Immature natural killer cell (primary cell): ENCODE measurements at regions not wholly inside any gene's neighbourhood (a gene's known extent, or its start where the extent isn't known, plus 50 kb on each side); places are given as distances from the start of the nearest gene placed in this dataset.
"Not testable (repeated sequence)": the region's sequence is repeated elsewhere in the genome, so short reads cannot be mapped to it uniquely, and the experiment has no call there.

Experiments used
- DNase-seq, 3 donors: peaks; one replicate each; pipeline ENCODE4 v3.0.0; 2022; ENCODE audit warnings: mixed read lengths in 1 of 3
- H3K27ac Mint-ChIP-seq, 6 donors: one replicate each; pipeline ENCODE4 v1.8.0; 2020; ENCODE audit warnings: mixed read lengths in 6 of 6, mild to moderate bottlenecking in 5 of 6, inconsistent platforms in 4 of 6, moderate library complexity in 3 of 6
- H3K27me3 Mint-ChIP-seq, 3 donors: one replicate each; pipeline ENCODE4 v1.8.0; 2020 to 2021; ENCODE audit warnings: low read depth in 3 of 3, mild to moderate bottlenecking in 3 of 3, mixed read lengths in 3 of 3, moderate library complexity in 3 of 3, inconsistent platforms in 1 of 3
- H3K36me3 Mint-ChIP-seq, 3 donors: one replicate each; pipeline ENCODE4 v1.8.0; 2020; ENCODE audit warnings: mixed read lengths in 3 of 3, inconsistent platforms in 2 of 3, mild to moderate bottlenecking in 2 of 3
- H3K4me1 Mint-ChIP-seq, 2 donors: one replicate each; pipeline ENCODE4 v1.8.0; 2020; ENCODE audit warnings: inconsistent platforms in 2 of 2, mild to moderate bottlenecking in 2 of 2, mixed read lengths in 2 of 2, moderate library complexity in 1 of 2
- H3K4me3 Mint-ChIP-seq, 5 donors: one replicate each; pipeline ENCODE4 v1.8.0; 2020; ENCODE audit warnings: mild to moderate bottlenecking in 5 of 5, mixed read lengths in 5 of 5, inconsistent platforms in 3 of 5, moderate library complexity in 3 of 5
- H3K9me3 Mint-ChIP-seq, 6 donors: one replicate each; pipeline ENCODE4 v1.8.0; 2020; ENCODE audit warnings: mild to moderate bottlenecking in 6 of 6, mixed read lengths in 6 of 6, inconsistent platforms in 4 of 6, moderate library complexity in 3 of 6

GRCh38 chr16:72729552-72729951 is 318.4 kb downstream of the ZFHX3 start:
- H3K27me3 Mint-ChIP-seq, H3K4me3 Mint-ChIP-seq, H3K27ac Mint-ChIP-seq, H3K4me1 Mint-ChIP-seq, H3K36me3 Mint-ChIP-seq, DNase-seq: not testable (repeated sequence)
- peaks cover 0 to 13% (median 5%) of the 10 kb centered on the region in 6 donors for H3K9me3 Mint-ChIP-seq

GRCh38 chr16:72728516-72728915 is 319.4 kb downstream of the ZFHX3 start:
- Mint-ChIP-seq H3K4me1 (no peaks in the 10 kb centered on the region), H3K27me3 (peaks cover 0 to 3% (median 2%) of the 10 kb centered on the region in 3 donors), H3K9me3 (peaks cover 0 to 7% (median 2%) of the 10 kb centered on the region in 6 donors), H3K4me3 (no peak overlapping the region), H3K36me3 (no peaks in the 10 kb centered on the region), H3K27ac (no peak overlapping the region)
- DNase-seq = no peak

- no peaks in the 10 kb centered on the region for H3K4me1 Mint-ChIP-seq
- no peaks in the 10 kb centered on the region for H3K36me3 Mint-ChIP-seq
- DNase-seq = no peak
- peaks cover 0 to 6% (median 0%) of the 10 kb centered on the region in 6 donors for H3K9me3 Mint-ChIP-seq
- H3K27me3 Mint-ChIP-seq = peaks cover 0 to 2% (median 0%) of the 10 kb centered on the region in 3 donors
- no peak overlapping the region for H3K27ac Mint-ChIP-seq
- no peak overlapping the region for H3K4me3 Mint-ChIP-seq
Measured at GRCh38 chr16:72727565-72727964, 320.4 kb downstream of the ZFHX3 start.

GRCh38 chr16:72725643-72726042 is 322.3 kb downstream of the ZFHX3 start:
- Mint-ChIP-seq H3K27ac (no peak overlapping the region), H3K4me1 (no peaks in the 10 kb centered on the region), H3K9me3 (peaks cover 0 to 2% (median 0%) of the 10 kb centered on the region in 6 donors), H3K36me3 (no peaks in the 10 kb centered on the region), H3K27me3 (peaks cover 0 to 2% (median 0%) of the 10 kb centered on the region in 3 donors), H3K4me3 (no peak overlapping the region)
- DNase-seq = no peak

- H3K36me3 Mint-ChIP-seq = no peaks in the 10 kb centered on the region
- no peak for DNase-seq
- H3K4me3 Mint-ChIP-seq = no peak overlapping the region
- peaks cover 0 to 2% (median 0%) of the 10 kb centered on the region in 3 donors for H3K27me3 Mint-ChIP-seq
- H3K9me3 Mint-ChIP-seq = no peaks in the 10 kb centered on the region
- H3K27ac Mint-ChIP-seq = no peak overlapping the region
- no peaks in the 10 kb centered on the region for H3K4me1 Mint-ChIP-seq
Measured at GRCh38 chr16:72723781-72724180, 324.1 kb downstream of the ZFHX3 start.

GRCh38 chr16:72722552-72722951 is 325.4 kb downstream of the ZFHX3 start:
- no peak overlapping the region for H3K4me3 Mint-ChIP-seq
- no peaks in the 10 kb centered on the region for H3K9me3 Mint-ChIP-seq
- no peaks in the 10 kb centered on the region for H3K36me3 Mint-ChIP-seq
- DNase-seq = no peak
- peaks cover 0 to 6% (median 0%) of the 10 kb centered on the region in 3 donors for H3K27me3 Mint-ChIP-seq
- no peaks in the 10 kb centered on the region for H3K4me1 Mint-ChIP-seq
- H3K27ac Mint-ChIP-seq = no peak overlapping the region

- no peaks in the 10 kb centered on the region for H3K9me3 Mint-ChIP-seq
Measured at GRCh38 chr16:72721981-72722380, 325.9 kb downstream of the ZFHX3 start.

GRCh38 chr16:72715267-72715666 is 332.7 kb downstream of the ZFHX3 start:
- no peak for DNase-seq
- Mint-ChIP-seq H3K36me3 (peaks cover 11 to 24% (median 13%) of the 10 kb centered on the region in 3 donors), H3K4me1 (no peaks in the 10 kb centered on the region), H3K27ac (no peak overlapping the region), H3K9me3 (peaks cover 5 to 49% (median 31%) of the 10 kb centered on the region in 6 donors), H3K4me3 (no peak overlapping the region), H3K27me3 (peaks cover 2 to 9% (median 7%) of the 10 kb centered on the region in 3 donors)

More at GRCh38 chr16:72721981-72722380, 325.9 kb downstream of the ZFHX3 start:
- Mint-ChIP-seq H3K4me3 (no peak overlapping the region), H3K27ac (no peak overlapping the region), H3K4me1 (no peaks in the 10 kb centered on the region), H3K27me3 (peaks cover 0 to 6% (median 0%) of the 10 kb centered on the region in 3 donors), H3K36me3 (peaks cover 0 to 5% (median 0%) of the 10 kb centered on the region in 3 donors)
- no peak for DNase-seq

GRCh38 chr16:72711823-72712222 is 336.1 kb downstream of the ZFHX3 start:
- Mint-ChIP-seq H3K9me3 (peaks cover 5 to 57% (median 34%) of the 10 kb centered on the region in 6 donors), H3K27me3 (peaks cover 3 to 7% (median 5%) of the 10 kb centered on the region in 3 donors), H3K36me3 (peaks cover 11 to 18% (median 13%) of the 10 kb centered on the region in 3 donors), H3K4me3 (no peak overlapping the region), H3K27ac (no peak overlapping the region), H3K4me1 (no peaks in the 10 kb centered on the region)
- no peak for DNase-seq

- no peak for DNase-seq
- H3K27me3 Mint-ChIP-seq = peaks cover 0 to 8% (median 5%) of the 10 kb centered on the region in 3 donors
- no peaks in the 10 kb centered on the region for H3K4me1 Mint-ChIP-seq
- no peak overlapping the region for H3K27ac Mint-ChIP-seq
- no peak overlapping the region for H3K4me3 Mint-ChIP-seq
- peaks cover under 1 to 13% (median 6%) of the 10 kb centered on the region in 6 donors for H3K9me3 Mint-ChIP-seq
- H3K36me3 Mint-ChIP-seq = no peaks in the 10 kb centered on the region
Measured at GRCh38 chr16:72705801-72706200, 342.1 kb downstream of the ZFHX3 start.

- H3K27ac Mint-ChIP-seq = no peak overlapping the region
- no peak overlapping the region for H3K4me3 Mint-ChIP-seq
- peaks cover 0 to 8% (median 0%) of the 10 kb centered on the region in 3 donors for H3K27me3 Mint-ChIP-seq
- DNase-seq = no peak
- peaks cover 0 to 5% (median 2%) of the 10 kb centered on the region in 6 donors for H3K9me3 Mint-ChIP-seq
- no peaks in the 10 kb centered on the region for H3K4me1 Mint-ChIP-seq
- H3K36me3 Mint-ChIP-seq = no peaks in the 10 kb centered on the region
Measured at GRCh38 chr16:72704746-72705372, 343.1 kb downstream of the ZFHX3 start.

GRCh38 chr16:72689851-72690250 is 358.1 kb downstream of the ZFHX3 start:
- no peak for DNase-seq
- H3K36me3 Mint-ChIP-seq = no peaks in the 10 kb centered on the region
- no peaks in the 10 kb centered on the region for H3K4me1 Mint-ChIP-seq
- H3K4me3 Mint-ChIP-seq = no peak overlapping the region
- no peak overlapping the region for H3K27ac Mint-ChIP-seq
- H3K27me3 Mint-ChIP-seq = peaks cover 0 to 3% (median 1%) of the 10 kb centered on the region in 3 donors
- H3K9me3 Mint-ChIP-seq = peaks cover 0 to 3% (median 0%) of the 10 kb centered on the region in 6 donors

GRCh38 chr16:72680732-72681131 is 367.2 kb downstream of the ZFHX3 start:
- H3K4me3 Mint-ChIP-seq = no peak overlapping the region
- no peak for DNase-seq
- H3K36me3 Mint-ChIP-seq = no peaks in the 10 kb centered on the region
- H3K27ac Mint-ChIP-seq = no peak overlapping the region
- H3K4me1 Mint-ChIP-seq = no peaks in the 10 kb centered on the region
- H3K27me3 Mint-ChIP-seq = peaks cover 0 to 5% (median 1%) of the 10 kb centered on the region in 3 donors
- H3K9me3 Mint-ChIP-seq = no peaks in the 10 kb centered on the region

- H3K9me3 Mint-ChIP-seq = no peaks in the 10 kb centered on the region
- no peak for DNase-seq
- no peak overlapping the region for H3K4me3 Mint-ChIP-seq
- no peak overlapping the region for H3K27ac Mint-ChIP-seq
- H3K36me3 Mint-ChIP-seq = no peaks in the 10 kb centered on the region
- peaks cover 0 to 5% (median 0%) of the 10 kb centered on the region in 3 donors for H3K27me3 Mint-ChIP-seq
- no peaks in the 10 kb centered on the region for H3K4me1 Mint-ChIP-seq
Measured at GRCh38 chr16:72679856-72680255, 368.1 kb downstream of the ZFHX3 start.
